ENCODE measurements at regions not wholly inside any gene's neighbourhood (a gene's known extent, or its start where the extent isn't known, plus 50 kb on each side); places are given as distances from the start of the nearest gene placed in this dataset.

- no peak for TF ChIP-seq POLR2A (IDR thresholded peaks at IDR 0.05)
- no peak for TF ChIP-seq CTCF (IDR thresholded peaks at IDR 0.05)
These were observed 131.5 kb upstream of the MAN1A1 start for GRCh38 chr6:119480961-119481497.

Measured in lower leg skin (tissue), 3 donors.